SK-N-SH treated with all-trans-retinoic acid at 6 μM for 48 hours (cell line): ENCODE measurements at regions not wholly inside any gene's neighbourhood (a gene's known extent, or its start where the extent isn't known, plus 50 kb on each side); places are given as distances from the start of the nearest gene placed in this dataset.

Experiments used
- TCF4 ChIP-seq: fragments of 250-450 bp; sonication (Bioruptor Pico); IDR thresholded peaks from 2 replicates; pipeline ENCODE4 v1.8.0; 2021; ENCODE audit warnings: mild to moderate bottlenecking, moderate library complexity, borderline replicate concordance
- TSHZ2 ChIP-seq: fragments of 250-450 bp; sonication (Bioruptor Pico); IDR thresholded peaks from 2 replicates; pipeline ENCODE4 v1.5.0; 2020; ENCODE audit warnings: mild to moderate bottlenecking, moderate library complexity
- ZC3H10 ChIP-seq: fragments of 250-450 bp; sonication (Bioruptor Pico); IDR thresholded peaks from 2 replicates; pipeline ENCODE4 v1.5.1; 2021; ENCODE audit warnings: mild to moderate bottlenecking, moderate library complexity
- ZNF565 ChIP-seq: fragments of 450-650 bp; formaldehyde crosslinking; conservative IDR thresholded peaks from 2 replicates; pipeline ENCODE4 v1.5.0; 2020; ENCODE audit warnings: low read depth, mild to moderate bottlenecking, moderate library complexity

- TF ChIP-seq TSHZ2 (CRISPR knock-in tag) (no peak), ZC3H10 (CRISPR knock-in tag) (no peak), ZNF565 (CRISPR knock-in tag) (no peak), TCF4 (CRISPR knock-in tag) (no peak)
Measured at GRCh38 chr15:62983956-62984355, 58.6 kb upstream of the TPM1 start.
